ENCODE measurements at regions not wholly inside any gene's neighbourhood (a gene's known extent, or its start where the extent isn't known, plus 50 kb on each side); places are given as distances from the start of the nearest gene placed in this dataset.

GRCh38 chr5:98282521-98282920, 490.9 kb upstream of the RGMB start:
- no peaks in the 10 kb centered on the region for H3K9me3 ChIP-seq (ENCODE audit: control insufficient read depth, insufficient read depth, low read depth, low read length)
- TF ChIP-seq POLR2AphosphoS5 (IDR thresholded peaks at IDR 0.05; ENCODE audit: low read depth, low read length) (no peak), SIN3A (IDR thresholded peaks at IDR 0.05; ENCODE audit: borderline replicate concordance, insufficient read depth, low read depth, low read length) (no peak), TCF7L2 (IDR thresholded peaks at IDR 0.05; ENCODE audit: low read depth, low read length) (no peak), CTCF (IDR thresholded peaks at IDR 0.05) (no peak), REST (IDR thresholded peaks at IDR 0.05; ENCODE audit: insufficient read depth in 1 of 2, low read depth in 2 of 2, low read length in 1 of 2) (no peak)
- H3K36me3 ChIP-seq (ENCODE audit: control insufficient read depth, insufficient read depth, low read length), result no peaks in the 10 kb centered on the region
- H3K27ac ChIP-seq (ENCODE audit: low read length), result no peak overlapping the region
- POLR2A ChIA-PET, result no interaction called here
- intact Hi-C loops (cut with micrococcal nuclease; ENCODE audit: unreplicated experiment), result no loop called here
- H3K4me1 ChIP-seq (ENCODE audit: control insufficient read depth, insufficient read depth, low read length), result no peaks in the 10 kb centered on the region
- no peaks in the 10 kb centered on the region for H3K27me3 ChIP-seq (ENCODE audit: control insufficient read depth, insufficient read depth, low read length)
- CTCF ChIA-PET, result no interaction called here
- no TSS peak for BruUV-seq (replicated peaks)
- ATAC-seq, result no peak
- DNase-seq (ENCODE audit: low read depth, low spot score), result no peak
- no peak overlapping the region for H3K4me3 ChIP-seq (ENCODE audit: low read depth in 2 of 2, low read length in 2 of 2)
- in situ Hi-C loops (cut with HindIII; ENCODE audit: low pct_unique_long_range_greater_than_20kb, low sequenced_read_pairs), result no loop called here

- H3K4me1 ChIP-seq (ENCODE audit: control insufficient read depth, insufficient read depth, low read length), result no peaks in the 10 kb centered on the region
- ATAC-seq, result no peak
- H3K36me3 ChIP-seq (ENCODE audit: control insufficient read depth, insufficient read depth, low read length), result no peaks in the 10 kb centered on the region
- no TSS peak for BruUV-seq (replicated peaks)
- CTCF ChIA-PET, result no interaction called here
- intact Hi-C loops (cut with micrococcal nuclease; ENCODE audit: unreplicated experiment), result no loop called here
- POLR2A ChIA-PET, result no interaction called here
- no peaks in the 10 kb centered on the region for H3K9me3 ChIP-seq (ENCODE audit: control insufficient read depth, insufficient read depth, low read depth, low read length)
- DNase-seq (ENCODE audit: low read depth, low spot score), result no peak
- in situ Hi-C loops (cut with HindIII; ENCODE audit: low pct_unique_long_range_greater_than_20kb, low sequenced_read_pairs), result no loop called here
- no peaks in the 10 kb centered on the region for H3K27me3 ChIP-seq (ENCODE audit: control insufficient read depth, insufficient read depth, low read length)
- no peak overlapping the region for H3K27ac ChIP-seq (ENCODE audit: low read length)
- no peak overlapping the region for H3K4me3 ChIP-seq (ENCODE audit: low read depth in 2 of 2, low read length in 2 of 2)
- TF ChIP-seq POLR2AphosphoS5 (IDR thresholded peaks at IDR 0.05; ENCODE audit: low read depth, low read length) (no peak), SIN3A (IDR thresholded peaks at IDR 0.05; ENCODE audit: borderline replicate concordance, insufficient read depth, low read depth, low read length) (no peak), REST (IDR thresholded peaks at IDR 0.05; ENCODE audit: insufficient read depth in 1 of 2, low read depth in 2 of 2, low read length in 1 of 2) (no peak), CTCF (IDR thresholded peaks at IDR 0.05) (no peak), TCF7L2 (IDR thresholded peaks at IDR 0.05; ENCODE audit: low read depth, low read length) (no peak)
These were observed 481.0 kb upstream of the RGMB start for GRCh38 chr5:98292496-98292895.
